Lower lobe of right lung (tissue), 2 donors: ENCODE measurements at regions not wholly inside any gene's neighbourhood (a gene's known extent, or its start where the extent isn't known, plus 50 kb on each side); places are given as distances from the start of the nearest gene placed in this dataset.

ENCODE experiments used
- ATAC-seq, 2 donors: fragments of 200-7000 bp; cut with Tn5 transposase; one replicate each; pipeline ENCODE4 v1.9.1; 2020 to 2022; ENCODE audit warnings: mild to moderate bottlenecking in 2 of 2, moderate library complexity in 2 of 2
- DNase-seq: peaks from one replicate; pipeline ENCODE4 v3.0.0-alpha.2; 2020
- H3K27ac ChIP-seq: fragments of 200-600 bp; one replicate; pipeline ENCODE4 v1.8.0; 2022
- H3K27me3 ChIP-seq: fragments of 200-600 bp; one replicate; pipeline ENCODE4 v1.8.0; 2022; ENCODE audit warnings: low read depth
- H3K36me3 ChIP-seq: fragments of 200-600 bp; one replicate; pipeline ENCODE4 v1.8.0; 2022; ENCODE audit warnings: mild to moderate bottlenecking
- H3K4me1 ChIP-seq: fragments of 200-600 bp; one replicate; pipeline ENCODE4 v1.8.0; 2022
- H3K4me3 ChIP-seq: fragments of 200-600 bp; one replicate; pipeline ENCODE4 v1.8.0; 2022; ENCODE audit warnings: mild to moderate bottlenecking
- H3K9me3 ChIP-seq: fragments of 200-600 bp; one replicate; pipeline ENCODE4 v1.8.0; 2022
- CTCF ChIP-seq: fragments of 200-600 bp; IDR thresholded peaks from one replicate; pipeline ENCODE4 v1.8.0; 2022; ENCODE audit warnings: antibody characterized with exemption, mild to moderate bottlenecking
- intact Hi-C: fragments of 100-400 bp; cut with DNase I; formaldehyde crosslinking; loops from one replicate; pipeline ENCODE4 v1.11.0; 2022
- donor health status: DM: no; HTN: yes; CAD: no; lungs with severe emphysema.

DNA sequence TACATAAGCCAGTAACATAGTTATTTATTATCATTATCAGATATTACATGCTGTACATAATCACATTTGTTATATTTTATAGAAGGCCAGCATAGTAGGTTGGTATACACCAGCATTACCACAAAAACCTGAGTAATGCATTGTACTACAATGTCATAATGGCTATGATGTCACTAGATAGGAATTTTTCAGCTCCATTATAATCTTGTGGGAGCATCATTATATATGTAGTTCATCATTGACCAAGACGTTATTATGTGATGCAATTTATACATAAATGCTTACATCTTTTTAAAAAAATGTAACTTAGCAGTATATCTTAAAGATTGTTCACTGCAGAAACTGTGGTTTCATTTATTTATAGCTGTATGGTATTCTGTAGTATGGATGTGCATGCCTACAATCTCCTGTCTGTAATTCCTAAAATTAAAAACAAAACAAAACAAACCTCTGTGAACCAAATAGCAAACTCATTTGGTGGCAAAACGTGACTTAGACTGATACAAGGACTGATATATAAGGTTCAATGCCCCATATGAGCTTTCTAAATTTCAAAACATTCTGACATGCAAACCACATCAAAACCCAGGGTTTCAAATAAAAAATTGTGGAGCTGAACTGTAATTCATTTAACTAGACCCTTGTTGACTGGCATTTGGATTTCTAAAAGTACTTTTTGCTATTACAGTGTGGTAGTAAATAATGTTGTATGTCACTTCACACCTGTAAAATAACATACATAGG lies 250.9 kb downstream of the DLEU7 start:
- no peak for ATAC-seq
- Histone ChIP-seq H3K27me3 (no peaks in the 10 kb centered on the region), H3K27ac (no peak overlapping the region), H3K36me3 (no peaks in the 10 kb centered on the region), H3K4me1 (no peaks in the 10 kb centered on the region), H3K9me3 (no peaks in the 10 kb centered on the region), H3K4me3 (no peak overlapping the region)
- TF ChIP-seq CTCF = no peak
- intact Hi-C loops = no loop called here
- no peak for DNase-seq

- no peaks in the 10 kb centered on the region for H3K4me1 ChIP-seq
- DNase-seq (no peak), ATAC-seq (no peak)
- H3K27ac ChIP-seq = no peak overlapping the region
- H3K36me3 ChIP-seq = no peaks in the 10 kb centered on the region
- H3K27me3 ChIP-seq = no peaks in the 10 kb centered on the region
- no peak for TF ChIP-seq CTCF
- no peak overlapping the region for H3K4me3 ChIP-seq
- no peaks in the 10 kb centered on the region for H3K9me3 ChIP-seq
- intact Hi-C loops = no loop called here
Measured at GRCh38 chr13:50593207-50593606, 250.3 kb downstream of the DLEU7 start.

DNA sequence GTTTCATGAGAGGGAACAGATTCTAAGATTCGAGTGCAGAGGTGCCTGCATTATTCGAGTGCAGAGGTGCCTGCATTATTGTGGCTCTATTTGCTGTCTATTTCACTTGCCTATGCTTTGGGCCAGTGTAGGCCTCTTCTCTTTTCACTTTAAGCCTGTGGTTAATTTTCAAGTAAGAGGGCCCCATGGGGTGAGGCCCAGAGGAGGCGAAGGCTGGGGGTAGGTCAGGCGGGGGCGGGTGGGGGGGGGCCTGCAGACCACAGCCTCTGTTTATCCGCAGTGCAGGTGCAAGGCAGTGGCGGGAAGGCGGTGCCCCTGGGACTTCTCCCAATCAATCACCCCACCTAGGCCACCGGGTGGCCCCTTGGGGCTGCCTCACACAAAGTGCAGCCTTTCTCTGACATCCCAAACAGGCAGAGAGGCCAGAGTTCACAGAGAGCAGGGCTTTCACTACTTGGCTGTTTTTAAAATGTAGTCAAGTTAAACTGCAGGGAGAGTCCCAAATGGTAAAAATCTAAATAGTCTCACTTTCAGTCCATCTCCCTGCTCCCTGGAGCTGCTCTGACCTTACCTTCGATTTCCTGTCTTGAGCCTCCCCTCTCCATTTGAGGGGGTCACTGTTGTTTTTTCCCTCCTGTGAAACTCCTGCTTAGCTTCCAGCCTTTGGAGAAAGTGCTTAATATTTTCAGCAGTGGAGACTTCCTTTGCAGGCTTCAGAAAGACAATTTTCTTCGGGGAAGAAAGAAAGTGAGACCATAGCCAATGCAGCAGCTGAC lies 249.0 kb downstream of the DLEU7 start:
- Histone ChIP-seq H3K4me3 (no peak overlapping the region), H3K4me1 (no peaks in the 10 kb centered on the region), H3K36me3 (no peaks in the 10 kb centered on the region), H3K27me3 (no peaks in the 10 kb centered on the region), H3K27ac (no peak overlapping the region), H3K9me3 (no peaks in the 10 kb centered on the region)
- intact Hi-C loops = no loop called here
- ATAC-seq (no peak), DNase-seq (no peak)
- no peak for TF ChIP-seq CTCF

GRCh38 chr13:50595196-50595595 lies 248.3 kb downstream of the DLEU7 start:
- Histone ChIP-seq H3K9me3 (no peaks in the 10 kb centered on the region), H3K27ac (no peak overlapping the region), H3K27me3 (no peaks in the 10 kb centered on the region), H3K4me1 (no peaks in the 10 kb centered on the region), H3K36me3 (no peaks in the 10 kb centered on the region), H3K4me3 (no peak overlapping the region)
- TF ChIP-seq CTCF = no peak
- DNase-seq (no peak), ATAC-seq (no peak)
- intact Hi-C loops = no loop called here

GRCh38 chr13:50596156-50596555 lies 247.3 kb downstream of the DLEU7 start:
- Histone ChIP-seq H3K36me3 (no peaks in the 10 kb centered on the region), H3K27ac (no peak overlapping the region), H3K27me3 (no peaks in the 10 kb centered on the region), H3K4me1 (no peaks in the 10 kb centered on the region), H3K9me3 (no peaks in the 10 kb centered on the region), H3K4me3 (no peak overlapping the region)
- ATAC-seq (no peak), DNase-seq (no peak)
- TF ChIP-seq CTCF = no peak
- intact Hi-C loops = no loop called here
